Putamen (tissue), 1 donor: ENCODE measurements at regions not wholly inside any gene's neighbourhood (a gene's known extent, or its start where the extent isn't known, plus 50 kb on each side); places are given as distances from the start of the nearest gene placed in this dataset.
"Not testable (repeated sequence)": the region's sequence is repeated elsewhere in the genome, so short reads cannot be mapped to it uniquely, and the experiment has no call there.

Source experiments
- DNase-seq: peaks from one replicate; pipeline ENCODE4 v3.0.0-alpha.2; 2016; ENCODE audit warnings: low spot score

GRCh38 chr1:194813096-194813495 lies 1626.7 kb upstream of the B3GALT2 start:
- no peak for DNase-seq

GRCh38 chr1:194809665-194810064 lies 1623.3 kb upstream of the B3GALT2 start:
- no peak for DNase-seq

- no peak for DNase-seq
Measured at GRCh38 chr1:194809215-194809614, 1622.8 kb upstream of the B3GALT2 start.

GRCh38 chr1:194807530-194808220 lies 1621.3 kb upstream of the B3GALT2 start:
- DNase-seq, result no peak

- no peak for DNase-seq
Measured at GRCh38 chr1:194802572-194802971, 1616.2 kb upstream of the B3GALT2 start.

- no peak for DNase-seq
Measured at GRCh38 chr1:194795917-194796593, 1609.6 kb upstream of the B3GALT2 start.

GRCh38 chr1:194787001-194787400 lies 1600.6 kb upstream of the B3GALT2 start:
- DNase-seq, result no peak

GRCh38 chr1:194786027-194786426 lies 1599.6 kb upstream of the B3GALT2 start:
- DNase-seq, result no peak

GRCh38 chr1:194776657-194777056 lies 1590.2 kb upstream of the B3GALT2 start:
- no peak for DNase-seq

GRCh38 chr1:194774535-194774934 lies 1588.1 kb upstream of the B3GALT2 start:
- no peak for DNase-seq

GRCh38 chr1:194755241-194755994 lies 1569.0 kb upstream of the B3GALT2 start:
- DNase-seq, result no peak

GRCh38 chr1:194738843-194739242 lies 1552.4 kb upstream of the B3GALT2 start:
- DNase-seq, result not testable (repeated sequence)

- no peak for DNase-seq
Measured at GRCh38 chr1:194734970-194735369, 1548.6 kb upstream of the B3GALT2 start.

- DNase-seq, result no peak
Measured at GRCh38 chr1:194731025-194731424, 1544.6 kb upstream of the B3GALT2 start.

GRCh38 chr1:194730304-194730703 lies 1543.9 kb upstream of the B3GALT2 start:
- DNase-seq, result no peak

GRCh38 chr1:194723067-194723466 lies 1536.7 kb upstream of the B3GALT2 start:
- no peak for DNase-seq

- DNase-seq, result no peak
Measured at GRCh38 chr1:194717941-194718340, 1531.5 kb upstream of the B3GALT2 start.

- DNase-seq, result no peak
Measured at GRCh38 chr1:194717334-194717733, 1530.9 kb upstream of the B3GALT2 start.

GRCh38 chr1:194710671-194711070 lies 1524.3 kb upstream of the B3GALT2 start:
- DNase-seq, result no peak

GRCh38 chr1:194709439-194709838 lies 1523.0 kb upstream of the B3GALT2 start:
- no peak for DNase-seq

- DNase-seq, result no peak
Measured at GRCh38 chr1:194707074-194707473, 1520.7 kb upstream of the B3GALT2 start.

- no peak for DNase-seq
Measured at GRCh38 chr1:194705123-194705854, 1518.9 kb upstream of the B3GALT2 start.
